HG03378 (cell line): ENCODE measurements at regions not wholly inside any gene's neighbourhood (a gene's known extent, or its start where the extent isn't known, plus 50 kb on each side); places are given as distances from the start of the nearest gene placed in this dataset.
"Not testable (repeated sequence)": the region's sequence is repeated elsewhere in the genome, so short reads cannot be mapped to it uniquely, and the experiment has no call there.

Source experiments
- ATAC-seq: cut with Tn5 transposase; IDR thresholded peaks from one replicate; pipeline ENCODE4 v1.9.1; 2021; ENCODE audit warnings: mild to moderate bottlenecking, moderate library complexity; ENCODE audit not compliant: unreplicated experiment

- ATAC-seq, result no peak
Measured at GRCh38 chr2:147170932-147171331, 673.9 kb upstream of the ACVR2A start.

- ATAC-seq, result no peak
Measured at GRCh38 chr2:147165697-147166382, 679.0 kb upstream of the ACVR2A start.

GRCh38 chr2:147164563-147164962 is 680.3 kb upstream of the ACVR2A start:
- ATAC-seq, result no peak

DNA sequence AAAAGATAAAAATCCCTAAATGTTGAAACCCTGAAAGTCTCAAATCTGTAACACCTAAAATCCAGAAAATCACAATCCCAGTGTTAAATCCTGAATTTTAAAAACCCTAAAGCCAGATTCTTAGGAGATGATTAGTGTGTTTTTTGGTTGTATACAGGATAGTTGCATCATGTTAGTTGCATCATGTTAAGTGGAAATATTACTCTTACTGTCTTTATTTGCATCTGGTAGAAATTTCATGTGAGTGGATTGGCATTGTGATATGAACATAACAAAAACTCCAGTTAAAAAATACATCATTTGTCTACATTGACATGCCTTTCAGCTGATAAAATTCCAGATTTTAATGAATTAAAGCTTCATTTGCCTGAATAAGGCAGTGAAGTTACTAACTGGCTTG is 683.1 kb upstream of the ACVR2A start:
- ATAC-seq, result no peak

- no peak for ATAC-seq
Measured at GRCh38 chr2:147156970-147157369, 687.9 kb upstream of the ACVR2A start.

DNA sequence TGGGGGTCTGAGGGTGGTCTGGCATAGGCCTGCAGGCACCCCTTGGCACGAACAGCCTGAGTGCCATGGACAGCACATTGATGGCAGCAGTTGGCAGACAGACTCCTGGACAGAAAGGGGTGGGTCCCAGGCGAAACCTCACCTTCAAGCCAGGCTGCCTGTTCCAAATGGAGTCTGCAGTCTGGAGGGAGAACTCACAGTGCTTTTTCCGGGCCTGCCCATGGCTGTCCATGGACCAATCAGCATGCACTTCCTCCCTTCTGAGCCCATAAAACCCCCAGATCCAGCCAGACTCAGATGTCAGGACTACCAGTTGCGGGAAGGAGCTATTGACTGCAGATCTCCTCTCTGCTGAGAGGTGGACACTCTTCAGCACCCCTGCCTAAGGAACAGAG is 694.6 kb upstream of the ACVR2A start:
- ATAC-seq, result no peak

DNA sequence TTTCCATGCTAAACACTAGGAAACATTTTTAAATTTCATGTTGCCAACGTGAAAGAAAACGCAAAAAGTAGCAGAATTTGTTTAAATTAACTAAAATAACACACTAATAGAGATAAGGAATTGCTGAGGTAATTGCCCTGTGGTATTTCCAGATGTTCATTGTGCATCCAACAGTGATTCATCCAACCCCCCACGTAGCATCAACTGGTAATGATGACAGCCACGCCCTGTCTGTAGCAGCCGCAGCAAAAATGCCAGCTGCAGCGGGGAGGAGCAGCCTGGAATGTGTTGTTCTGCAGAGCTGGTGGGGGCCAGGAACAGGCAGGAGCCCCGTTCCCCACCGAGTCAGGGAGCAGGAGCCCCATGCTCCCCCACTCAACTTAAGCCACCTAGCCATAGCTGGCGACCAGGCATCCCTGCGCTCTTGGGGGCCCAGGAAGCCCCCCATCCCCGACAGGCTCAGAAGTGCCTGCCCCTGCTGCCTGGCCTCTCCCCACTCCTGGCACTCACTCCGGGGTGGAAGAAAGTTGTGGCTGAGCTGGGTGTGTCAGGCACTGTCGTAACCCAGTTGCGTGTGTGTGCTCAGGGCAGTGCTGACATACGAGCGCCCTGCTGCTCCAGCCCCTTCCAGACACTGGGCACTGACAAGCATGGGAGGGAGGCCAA is 695.1 kb upstream of the ACVR2A start:
- no peak for ATAC-seq

DNA sequence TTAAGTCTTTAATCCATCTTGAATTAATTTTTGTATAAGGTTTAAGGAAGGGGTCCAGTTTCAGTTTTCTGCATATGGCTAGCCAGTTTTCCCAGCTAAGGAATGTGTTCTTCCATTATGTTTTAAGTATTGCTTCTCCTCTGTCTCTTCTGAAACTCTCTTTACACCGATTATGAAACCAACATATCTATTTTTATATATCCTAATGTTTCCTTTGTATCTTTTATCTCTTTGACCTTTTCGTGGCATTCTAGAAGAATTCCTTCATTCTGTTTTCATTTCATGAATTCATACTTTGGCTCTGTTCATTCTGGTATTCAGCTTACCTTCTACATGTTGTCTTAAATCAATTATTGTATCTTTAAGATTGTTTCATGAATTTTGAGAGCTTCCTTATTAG is 697.0 kb upstream of the ACVR2A start:
- ATAC-seq, result no peak

GRCh38 chr2:147141930-147142329 is 702.9 kb upstream of the ACVR2A start:
- ATAC-seq, result no peak

- ATAC-seq, result not testable (repeated sequence)
Measured at GRCh38 chr2:147139732-147140131, 705.1 kb upstream of the ACVR2A start.

- ATAC-seq, result no peak
Measured at GRCh38 chr2:147137711-147138110, 707.1 kb upstream of the ACVR2A start.

DNA sequence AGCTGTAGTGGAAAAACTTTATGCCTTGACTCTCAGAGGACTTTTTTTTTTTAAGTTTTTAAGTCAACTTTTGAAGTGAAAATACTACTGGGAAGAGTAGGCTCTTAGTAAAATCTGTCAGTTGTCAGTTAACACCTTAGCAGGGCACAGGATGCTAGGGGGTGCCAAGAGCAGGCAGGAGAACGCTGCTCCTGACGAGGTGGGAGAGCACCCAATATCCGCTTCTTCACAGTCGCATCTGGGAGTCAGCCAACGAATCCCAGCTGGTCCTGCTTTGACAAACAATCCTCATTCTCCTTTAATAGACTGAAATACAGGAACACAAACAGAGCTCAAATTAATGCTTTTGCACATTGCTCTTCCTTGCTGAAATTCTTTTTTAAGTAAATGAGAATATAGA is 709.5 kb upstream of the ACVR2A start:
- ATAC-seq, result no peak

- ATAC-seq, result no peak
Measured at GRCh38 chr2:147133286-147133908, 711.4 kb upstream of the ACVR2A start.

- no peak for ATAC-seq
Measured at GRCh38 chr2:147125145-147125544, 719.7 kb upstream of the ACVR2A start.

- no peak for ATAC-seq
Measured at GRCh38 chr2:147122944-147123343, 721.9 kb upstream of the ACVR2A start.

DNA sequence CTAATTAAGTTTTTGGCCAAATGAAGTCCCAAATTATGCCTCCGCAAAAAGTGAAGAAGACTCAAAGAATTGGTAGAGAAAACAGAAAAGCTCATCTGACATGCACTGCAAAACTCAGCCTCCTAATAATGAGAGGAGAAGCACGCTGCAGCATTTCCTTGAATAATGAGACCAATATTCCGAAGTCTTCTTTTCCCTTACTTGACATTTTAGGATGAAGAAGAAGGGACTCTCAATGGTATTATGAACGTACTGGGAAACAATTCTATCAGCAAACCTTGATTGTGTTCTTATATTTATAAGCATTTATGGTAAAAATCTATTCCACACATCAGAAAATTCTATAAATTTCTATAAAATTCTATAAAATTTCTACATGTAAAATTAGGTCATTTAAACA is 733.9 kb upstream of the ACVR2A start:
- no peak for ATAC-seq

DNA sequence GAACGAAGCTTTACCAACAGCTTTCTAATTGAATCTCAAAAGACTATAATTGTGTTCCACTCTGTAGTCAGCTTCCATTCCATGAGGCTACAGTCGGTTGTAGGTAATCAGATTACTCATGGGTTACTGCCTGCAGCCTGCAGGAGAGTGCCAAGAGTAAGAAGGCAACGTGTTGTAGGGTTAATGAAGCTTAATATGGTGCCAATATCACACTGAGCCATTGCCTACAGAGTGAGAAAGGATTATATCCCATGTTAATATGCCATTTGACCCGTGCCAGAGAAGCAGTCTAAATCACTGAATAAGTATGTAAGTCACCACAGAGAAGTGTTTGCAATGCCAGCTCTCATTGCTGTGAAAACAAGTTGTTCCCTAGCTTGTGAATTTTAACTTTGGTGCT is 734.5 kb upstream of the ACVR2A start:
- ATAC-seq, result no peak

GRCh38 chr2:147109291-147109690 is 735.5 kb upstream of the ACVR2A start:
- ATAC-seq, result no peak

DNA sequence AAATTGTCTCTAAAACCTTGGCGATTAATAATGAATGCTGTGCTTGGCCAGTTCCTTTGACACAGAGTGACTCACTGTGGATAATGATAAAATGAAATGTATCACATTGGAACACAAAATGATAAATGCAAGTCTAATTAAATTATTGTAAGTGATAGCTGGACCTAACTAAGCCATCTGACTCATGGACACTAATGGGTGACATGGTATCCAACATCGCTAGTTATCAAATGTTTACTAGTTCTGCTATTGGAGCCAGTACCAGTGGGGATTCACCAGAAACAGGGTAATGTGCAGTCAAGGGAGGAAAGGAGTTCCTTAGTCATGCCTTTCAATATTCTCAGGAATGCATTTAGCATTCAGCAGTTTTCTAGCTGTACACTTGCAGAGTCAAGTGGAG is 736.3 kb upstream of the ACVR2A start:
- no peak for ATAC-seq

- no peak for ATAC-seq
Measured at GRCh38 chr2:147101941-147102790, 742.7 kb upstream of the ACVR2A start.

GRCh38 chr2:147100406-147101035 is 744.3 kb upstream of the ACVR2A start:
- ATAC-seq, result no peak
